ENCODE measurements at regions not wholly inside any gene's neighbourhood (a gene's known extent, or its start where the extent isn't known, plus 50 kb on each side); places are given as distances from the start of the nearest gene placed in this dataset.
"Not testable (repeated sequence)": the region's sequence is repeated elsewhere in the genome, so short reads cannot be mapped to it uniquely, and the experiment has no call there.

GRCh38 chr19:29048873-29049272 is 164.1 kb downstream of the UQCRFS1 start:
- no peak for DNase-seq

DNA sequence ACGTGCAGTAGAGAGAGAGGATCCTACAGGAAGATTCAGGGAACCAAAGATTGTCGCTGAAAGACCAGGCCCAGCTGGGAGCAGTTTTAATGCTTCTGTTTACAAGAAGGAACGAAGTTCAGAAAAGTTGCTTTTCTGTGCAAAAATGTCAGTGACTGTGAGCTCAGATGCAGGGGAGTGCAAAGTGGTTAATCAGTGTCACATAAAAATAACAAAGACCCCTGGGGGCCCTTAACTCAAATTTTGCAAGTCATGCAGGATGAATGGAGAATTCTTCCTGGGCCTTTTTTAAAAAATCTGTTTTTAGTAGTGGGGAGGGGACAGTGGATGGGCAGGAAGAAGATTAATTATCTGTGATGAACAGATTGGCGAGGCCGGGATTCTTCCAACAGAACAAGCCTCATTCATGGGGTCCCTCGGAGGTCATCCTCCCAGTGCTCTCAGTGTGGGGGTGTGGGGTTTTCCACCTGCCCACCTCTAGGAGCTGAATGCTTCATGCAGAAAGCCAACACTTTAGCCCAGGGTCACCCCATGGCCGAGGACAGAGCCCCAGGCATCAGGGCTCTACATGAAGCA is 167.2 kb downstream of the UQCRFS1 start:
- no peak for DNase-seq

- DNase-seq, result no peak
Observed at GRCh38 chr19:29044037-29044436, 168.9 kb downstream of the UQCRFS1 start.

GRCh38 chr19:29042450-29042849 is 170.5 kb downstream of the UQCRFS1 start:
- DNase-seq, result no peak

- DNase-seq, result no peak
Observed at GRCh38 chr19:29040951-29041350, 172.0 kb downstream of the UQCRFS1 start.

- no peak for DNase-seq
Observed at GRCh38 chr19:29040292-29040691, 172.7 kb downstream of the UQCRFS1 start.

DNA sequence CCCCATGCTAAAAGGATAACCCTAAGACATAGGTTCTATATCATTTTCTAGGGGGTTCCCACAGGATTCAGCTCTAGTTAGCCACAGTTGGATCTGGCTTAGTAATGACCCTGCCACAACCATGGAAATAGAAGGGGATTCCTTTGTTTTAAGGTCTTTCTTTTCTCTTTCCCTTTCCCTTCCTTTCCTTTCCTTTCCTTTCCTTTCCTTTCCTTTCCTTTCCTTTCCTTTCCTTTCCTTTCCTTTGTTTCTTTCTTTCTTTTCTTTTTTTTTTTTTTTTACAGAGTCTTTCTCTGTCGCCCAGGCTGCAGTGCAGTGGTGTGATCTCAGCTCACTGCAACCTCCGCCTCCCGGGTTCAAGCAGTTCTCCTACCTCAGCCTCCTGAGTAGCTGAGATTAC is 173.9 kb downstream of the UQCRFS1 start:
- DNase-seq, result not testable (repeated sequence)

GRCh38 chr19:29031216-29031615 is 181.7 kb downstream of the UQCRFS1 start:
- DNase-seq, result no peak

GRCh38 chr19:29029268-29029958 is 183.5 kb downstream of the UQCRFS1 start:
- no peak for DNase-seq

DNA sequence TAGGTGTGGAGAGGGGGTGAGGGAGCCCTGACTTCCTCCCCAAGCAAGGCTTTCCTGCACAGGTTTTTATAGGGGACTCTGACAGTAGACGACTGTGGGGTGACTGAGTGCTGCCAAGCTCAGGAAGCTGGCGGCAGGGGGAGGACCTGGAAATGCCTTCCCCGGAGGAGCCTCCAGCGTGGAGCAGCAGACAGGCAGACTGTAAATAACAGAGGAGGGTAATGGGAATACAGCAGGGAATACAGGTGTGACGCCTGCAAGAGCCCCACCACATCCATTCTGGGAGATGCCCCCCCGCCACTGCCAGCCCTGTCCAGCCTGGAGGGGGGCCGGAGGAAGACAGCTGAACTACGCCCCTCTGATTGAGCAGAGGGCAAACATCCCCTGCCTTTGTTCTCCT is 190.4 kb downstream of the UQCRFS1 start:
- no peak for DNase-seq

- no peak for DNase-seq
Observed at GRCh38 chr19:29022165-29022564, 190.8 kb downstream of the UQCRFS1 start.

- DNase-seq, result no peak
Observed at GRCh38 chr19:29021232-29021916, 191.6 kb downstream of the UQCRFS1 start.

GRCh38 chr19:29019403-29019802 is 193.5 kb downstream of the UQCRFS1 start:
- DNase-seq, result no peak

DNA sequence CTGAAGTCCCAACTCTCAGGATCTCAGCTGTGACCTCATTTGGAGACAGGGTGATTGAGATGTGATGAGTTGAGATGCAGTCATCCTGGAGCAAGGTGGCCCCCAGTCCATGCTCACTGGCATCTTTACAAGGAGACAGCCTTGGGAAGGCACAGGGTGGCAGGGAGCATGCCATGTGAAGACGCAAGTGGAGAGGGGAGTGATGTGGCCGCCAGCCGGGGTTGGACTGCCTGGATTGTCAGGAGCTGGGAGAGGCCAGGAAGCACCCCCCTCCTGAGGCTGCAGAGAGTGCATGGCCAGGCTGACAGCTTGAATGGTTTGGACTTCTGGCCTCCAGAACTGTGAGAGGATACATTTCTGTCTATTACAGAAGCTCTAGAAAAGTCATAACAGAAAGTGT is 194.4 kb downstream of the UQCRFS1 start:
- no peak for DNase-seq

GRCh38 chr19:29017788-29018187 is 195.2 kb downstream of the UQCRFS1 start:
- no peak for DNase-seq

GRCh38 chr19:29016926-29017760 is 195.8 kb downstream of the UQCRFS1 start:
- DNase-seq, result no peak

DNA sequence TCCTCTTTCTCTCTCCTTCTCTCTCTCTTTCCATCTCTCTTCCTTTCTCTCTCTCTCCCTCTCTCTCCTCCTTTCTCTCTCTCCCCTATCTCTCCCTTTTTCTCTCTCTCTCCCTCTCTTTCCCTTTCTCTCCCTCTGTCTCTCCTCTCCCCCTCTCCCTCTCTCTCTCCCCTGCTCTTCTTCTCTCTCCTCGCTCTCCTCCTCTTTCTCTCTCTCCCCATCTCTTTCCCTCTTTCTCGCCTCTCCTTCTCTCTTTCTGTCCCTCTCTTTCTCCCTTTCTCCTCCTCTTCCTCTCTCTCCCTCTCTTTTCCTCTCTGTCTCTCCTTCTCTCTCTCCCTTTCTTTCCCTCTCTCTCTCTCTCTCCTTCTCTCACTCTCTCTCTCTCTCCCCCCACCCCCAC is 196.6 kb downstream of the UQCRFS1 start:
- DNase-seq, result no peak

- DNase-seq, result no peak
Observed at GRCh38 chr19:29015569-29015968, 197.4 kb downstream of the UQCRFS1 start.

- no peak for DNase-seq
Observed at GRCh38 chr19:29014857-29015436, 198.0 kb downstream of the UQCRFS1 start.

- no peak for DNase-seq
Observed at GRCh38 chr19:29013988-29014387, 199.0 kb downstream of the UQCRFS1 start.

DNA sequence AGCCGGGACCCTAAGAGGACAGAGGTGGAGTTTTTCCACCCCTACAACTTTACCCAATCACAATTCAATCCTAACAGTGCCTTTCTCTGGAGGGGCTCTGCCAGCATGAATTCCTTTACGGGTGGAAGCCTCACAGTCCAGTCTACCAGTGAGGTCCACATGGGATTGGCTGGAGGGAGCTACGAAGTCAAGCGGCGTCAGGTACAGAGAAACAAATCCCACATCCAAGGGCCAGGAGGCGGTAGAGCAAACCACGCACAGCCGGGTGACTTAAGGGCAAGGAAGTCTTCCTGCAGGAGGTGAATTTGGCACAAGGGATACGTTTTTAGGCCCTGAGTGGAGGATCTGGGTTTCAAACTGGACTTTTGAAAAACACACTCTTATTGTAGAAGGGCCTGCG is 199.6 kb downstream of the UQCRFS1 start:
- DNase-seq, result no peak

GRCh38 chr19:29012457-29012856 is 200.5 kb downstream of the UQCRFS1 start:
- no peak for DNase-seq

DNA sequence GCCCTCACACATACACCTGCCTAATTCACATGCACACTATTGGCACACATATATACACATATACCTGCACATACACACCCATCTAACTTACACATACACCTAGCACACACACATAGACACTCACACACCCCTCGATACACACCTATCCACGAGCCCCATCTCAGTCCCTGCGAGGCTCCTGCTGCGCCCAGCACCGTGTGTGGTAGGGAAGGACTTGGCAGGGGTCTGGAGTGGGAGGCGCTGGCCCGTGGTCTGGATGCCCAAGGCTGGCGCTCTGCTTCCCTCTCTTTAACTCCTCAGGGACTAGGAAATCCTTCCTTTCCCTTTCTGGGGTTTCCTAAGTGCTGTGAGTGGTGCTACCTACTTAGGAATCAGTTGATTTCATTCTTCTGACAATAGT is 202.7 kb downstream of the UQCRFS1 start:
- DNase-seq, result no peak
